Stimulated activated CD4-positive, alpha-beta T cell treated with anti-CD3 and anti-CD28 coated beads, Interleukin-4, amount 100 ng/mL, for 48 hours (primary cell): ENCODE measurements at regions not wholly inside any gene's neighbourhood (a gene's known extent, or its start where the extent isn't known, plus 50 kb on each side); places are given as distances from the start of the nearest gene placed in this dataset.

Source experiments
- DNase-seq, 2 donors: peaks; one replicate each; pipeline ENCODE4 v3.0.0-alpha.2; 2020; ENCODE audit warnings: low read depth in 2 of 2

GRCh38 chr4:181548873-181549575, 694.2 kb upstream of the TENM3 start:
- DNase-seq: no peak

- no peak for DNase-seq
Measured at GRCh38 chr4:181549576-181550188, 693.5 kb upstream of the TENM3 start.

GRCh38 chr4:181550381-181550780, 692.8 kb upstream of the TENM3 start:
- no peak for DNase-seq

- DNase-seq: no peak
Measured at GRCh38 chr4:181559637-181560036, 683.6 kb upstream of the TENM3 start.

- no peak for DNase-seq
Measured at GRCh38 chr4:181562399-181562798, 680.8 kb upstream of the TENM3 start.

- DNase-seq: no peak
Measured at GRCh38 chr4:181564625-181565024, 678.6 kb upstream of the TENM3 start.

- no peak for DNase-seq
Measured at GRCh38 chr4:181566490-181566889, 676.7 kb upstream of the TENM3 start.

- DNase-seq: no peak
Measured at GRCh38 chr4:181569553-181569952, 673.6 kb upstream of the TENM3 start.

GRCh38 chr4:181578911-181579310, 664.3 kb upstream of the TENM3 start:
- DNase-seq: no peak

- DNase-seq: no peak
Measured at GRCh38 chr4:181579486-181579885, 663.7 kb upstream of the TENM3 start.

GRCh38 chr4:181581983-181582382, 661.2 kb upstream of the TENM3 start:
- no peak for DNase-seq

- no peak for DNase-seq
Measured at GRCh38 chr4:181582595-181582994, 660.6 kb upstream of the TENM3 start.

GRCh38 chr4:181588733-181589302, 654.4 kb upstream of the TENM3 start:
- DNase-seq: no peak

- no peak for DNase-seq
Measured at GRCh38 chr4:181592221-181592745, 650.9 kb upstream of the TENM3 start.

GRCh38 chr4:181593703-181594102, 649.5 kb upstream of the TENM3 start:
- DNase-seq: no peak

GRCh38 chr4:181594188-181594587, 649.0 kb upstream of the TENM3 start:
- no peak for DNase-seq

GRCh38 chr4:181595716-181596115, 647.5 kb upstream of the TENM3 start:
- no peak for DNase-seq

- no peak for DNase-seq
Measured at GRCh38 chr4:181597766-181598165, 645.4 kb upstream of the TENM3 start.

GRCh38 chr4:181599134-181599533, 644.1 kb upstream of the TENM3 start:
- no peak for DNase-seq

- no peak for DNase-seq
Measured at GRCh38 chr4:181601103-181601502, 642.1 kb upstream of the TENM3 start.

- no peak for DNase-seq
Measured at GRCh38 chr4:181604546-181604945, 638.7 kb upstream of the TENM3 start.

GRCh38 chr4:181606300-181606699, 636.9 kb upstream of the TENM3 start:
- DNase-seq: no peak

- no peak for DNase-seq
Measured at GRCh38 chr4:181608181-181608580, 635.0 kb upstream of the TENM3 start.
